ENCODE measurements at regions not wholly inside any gene's neighbourhood (a gene's known extent, or its start where the extent isn't known, plus 50 kb on each side); places are given as distances from the start of the nearest gene placed in this dataset.

GRCh38 chr17:77489239-77489892 lies 348.6 kb downstream of the SEC14L1 start:
- no peak for TF ChIP-seq KAT7 (CRISPR knock-in tag; IDR thresholded peaks at IDR 0.05; ENCODE audit: borderline replicate concordance)
- no peak for TF ChIP-seq ZBTB43 (CRISPR knock-in tag; IDR thresholded peaks at IDR 0.05)
- no peak for TF ChIP-seq CTCF (IDR thresholded peaks at IDR 0.05)
- TF ChIP-seq ATF1 (CRISPR knock-in tag; IDR thresholded peaks at IDR 0.05): no peak
- TF ChIP-seq ZNF281 (CRISPR knock-in tag; IDR thresholded peaks at IDR 0.05): no peak
- TF ChIP-seq MAX (CRISPR knock-in tag; IDR thresholded peaks at IDR 0.05): no peak
- TF ChIP-seq HMGXB4 (CRISPR knock-in tag; IDR thresholded peaks at IDR 0.05): no peak
- TF ChIP-seq SP1 (CRISPR knock-in tag; conservative IDR thresholded peaks at IDR 0.05): no peak
- TF ChIP-seq E2F4 (CRISPR knock-in tag; IDR thresholded peaks at IDR 0.05; ENCODE audit: borderline replicate concordance, low read depth): no peak

Measured in WTC11 (cell line).